ENCODE measurements at regions not wholly inside any gene's neighbourhood (a gene's known extent, or its start where the extent isn't known, plus 50 kb on each side); places are given as distances from the start of the nearest gene placed in this dataset.
"Not testable (repeated sequence)": the region's sequence is repeated elsewhere in the genome, so short reads cannot be mapped to it uniquely, and the experiment has no call there.

DNA sequence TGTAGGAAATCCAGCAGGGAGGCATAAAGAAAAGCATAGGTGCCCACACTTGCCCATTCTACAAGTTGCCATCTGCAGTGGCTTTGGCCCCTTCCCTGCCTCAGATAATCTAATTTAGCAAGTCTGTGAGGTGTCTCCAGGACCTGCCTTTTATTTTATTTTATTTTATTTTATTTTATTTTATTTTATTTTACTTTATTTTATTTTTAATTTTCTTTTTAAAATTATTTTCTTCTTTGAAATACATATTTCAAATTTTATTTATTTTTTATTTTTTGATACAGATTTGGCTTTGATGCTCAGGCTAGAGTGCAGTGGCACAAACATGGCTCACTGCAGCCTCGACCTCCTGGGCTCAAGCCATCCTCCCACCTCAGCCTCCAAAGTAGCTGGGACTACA lies 51.0 kb upstream of the GSC start:
- TF ChIP-seq, protein P1, sequence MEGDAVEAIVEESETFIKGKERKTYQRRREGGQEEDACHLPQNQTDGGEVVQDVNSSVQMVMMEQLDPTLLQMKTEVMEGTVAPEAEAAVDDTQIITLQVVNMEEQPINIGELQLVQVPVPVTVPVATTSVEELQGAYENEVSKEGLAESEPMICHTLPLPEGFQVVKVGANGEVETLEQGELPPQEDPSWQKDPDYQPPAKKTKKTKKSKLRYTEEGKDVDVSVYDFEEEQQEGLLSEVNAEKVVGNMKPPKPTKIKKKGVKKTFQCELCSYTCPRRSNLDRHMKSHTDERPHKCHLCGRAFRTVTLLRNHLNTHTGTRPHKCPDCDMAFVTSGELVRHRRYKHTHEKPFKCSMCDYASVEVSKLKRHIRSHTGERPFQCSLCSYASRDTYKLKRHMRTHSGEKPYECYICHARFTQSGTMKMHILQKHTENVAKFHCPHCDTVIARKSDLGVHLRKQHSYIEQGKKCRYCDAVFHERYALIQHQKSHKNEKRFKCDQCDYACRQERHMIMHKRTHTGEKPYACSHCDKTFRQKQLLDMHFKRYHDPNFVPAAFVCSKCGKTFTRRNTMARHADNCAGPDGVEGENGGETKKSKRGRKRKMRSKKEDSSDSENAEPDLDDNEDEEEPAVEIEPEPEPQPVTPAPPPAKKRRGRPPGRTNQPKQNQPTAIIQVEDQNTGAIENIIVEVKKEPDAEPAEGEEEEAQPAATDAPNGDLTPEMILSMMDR (IDR thresholded peaks at IDR 0.05) = not testable (repeated sequence)
- TF ChIP-seq POLR2A (IDR thresholded peaks at IDR 0.05) = not testable (repeated sequence)
